IPS-11a (cell line): ENCODE measurements at regions not wholly inside any gene's neighbourhood (a gene's known extent, or its start where the extent isn't known, plus 50 kb on each side); places are given as distances from the start of the nearest gene placed in this dataset.

Experiments used
- H3K4me3 ChIP-seq: one replicate; pipeline ENCODE4 v1.5.1; 2013; ENCODE audit warnings: low read depth, low read length, control low read depth

GRCh38 chr10:128630787-128631252, 504.6 kb upstream of the MKI67 start:
- H3K4me3 ChIP-seq = no peak overlapping the region

GRCh38 chr10:128631801-128632241, 505.6 kb upstream of the MKI67 start:
- H3K4me3 ChIP-seq = no peak overlapping the region

GRCh38 chr10:128632694-128633093, 506.5 kb upstream of the MKI67 start:
- no peak overlapping the region for H3K4me3 ChIP-seq

- no peak overlapping the region for H3K4me3 ChIP-seq
Observed at GRCh38 chr10:128633864-128634540, 507.8 kb upstream of the MKI67 start.

GRCh38 chr10:128642023-128642422, 515.8 kb upstream of the MKI67 start:
- no peak overlapping the region for H3K4me3 ChIP-seq

- no peak overlapping the region for H3K4me3 ChIP-seq
Observed at GRCh38 chr10:128642502-128642901, 516.3 kb upstream of the MKI67 start.

GRCh38 chr10:128643658-128644057, 517.4 kb upstream of the MKI67 start:
- no peak overlapping the region for H3K4me3 ChIP-seq

GRCh38 chr10:128645486-128645885, 519.3 kb upstream of the MKI67 start:
- H3K4me3 ChIP-seq = no peak overlapping the region

GRCh38 chr10:128646956-128647355, 520.7 kb upstream of the MKI67 start:
- no peak overlapping the region for H3K4me3 ChIP-seq

- H3K4me3 ChIP-seq = no peak overlapping the region
Observed at GRCh38 chr10:128657548-128657947, 531.3 kb upstream of the MKI67 start.

GRCh38 chr10:128660726-128661125, 534.5 kb upstream of the MKI67 start:
- H3K4me3 ChIP-seq = no peak overlapping the region

- no peak overlapping the region for H3K4me3 ChIP-seq
Observed at GRCh38 chr10:128661404-128662197, 535.4 kb upstream of the MKI67 start.

- H3K4me3 ChIP-seq = no peak overlapping the region
Observed at GRCh38 chr10:128662520-128662919, 536.3 kb upstream of the MKI67 start.

- H3K4me3 ChIP-seq = no peak overlapping the region
Observed at GRCh38 chr10:128664729-128665128, 538.5 kb upstream of the MKI67 start.

- no peak overlapping the region for H3K4me3 ChIP-seq
Observed at GRCh38 chr10:128675405-128675804, 549.2 kb upstream of the MKI67 start.

GRCh38 chr10:128680116-128680515, 553.9 kb upstream of the MKI67 start:
- H3K4me3 ChIP-seq = no peak overlapping the region

- no peak overlapping the region for H3K4me3 ChIP-seq
Observed at GRCh38 chr10:128684215-128684614, 558.0 kb upstream of the MKI67 start.

- no peak overlapping the region for H3K4me3 ChIP-seq
Observed at GRCh38 chr10:128686630-128687278, 560.5 kb upstream of the MKI67 start.

- no peak overlapping the region for H3K4me3 ChIP-seq
Observed at GRCh38 chr10:128687408-128687807, 561.2 kb upstream of the MKI67 start.

- no peak overlapping the region for H3K4me3 ChIP-seq
Observed at GRCh38 chr10:128687927-128688549, 561.8 kb upstream of the MKI67 start.

GRCh38 chr10:128689667-128690066, 563.4 kb upstream of the MKI67 start:
- no peak overlapping the region for H3K4me3 ChIP-seq
